ENCODE measurements at regions not wholly inside any gene's neighbourhood (a gene's known extent, or its start where the extent isn't known, plus 50 kb on each side); places are given as distances from the start of the nearest gene placed in this dataset.

- H3K9me3 ChIP-seq (ENCODE audit: control insufficient read depth, insufficient read depth, low read length) = no peaks in the 10 kb centered on the region
- no peak overlapping the region for H3K4me2 ChIP-seq (ENCODE audit: low read length)
- no peaks in the 10 kb centered on the region for H3K36me3 ChIP-seq (ENCODE audit: control insufficient read depth, low read length)
- no peaks in the 10 kb centered on the region for H4K20me1 ChIP-seq (ENCODE audit: control insufficient read depth, insufficient read depth, low read depth, low read length)
- H3K27me3 ChIP-seq (ENCODE audit: control insufficient read depth, low read length) = no peaks in the 10 kb centered on the region
- no peaks in the 10 kb centered on the region for H3K79me2 ChIP-seq (ENCODE audit: control insufficient read depth, low read length)
- no peaks in the 10 kb centered on the region for H3K9me2 ChIP-seq (replicated peaks; ENCODE audit: control insufficient read depth, low read length)
- no peak overlapping the region for H3K4me3 ChIP-seq (ENCODE audit: low read length)
- TF ChIP-seq CTCF (IDR thresholded peaks at IDR 0.05; ENCODE audit: low read depth, low read length, poor library complexity, severe bottlenecking) (no peak), EZH2phosphoT487 (IDR thresholded peaks at IDR 0.05; ENCODE audit: borderline replicate concordance, low read length) (no peak)
- no peaks in the 10 kb centered on the region for H3K4me1 ChIP-seq (ENCODE audit: control insufficient read depth, low read length)
- H3F3A ChIP-seq (ENCODE audit: control insufficient read depth, insufficient read depth) = no peaks in the 10 kb centered on the region
- H3K27ac ChIP-seq (ENCODE audit: low read depth, low read length) = no peak overlapping the region
Measured at GRCh38 chr6:40125680-40126394, 191.6 kb upstream of the MOCS1 start.

- Histone ChIP-seq H3K27ac (ENCODE audit: low read depth, low read length) (no peak overlapping the region), H3K4me1 (ENCODE audit: control insufficient read depth, low read length) (no peaks in the 10 kb centered on the region), H3K9me2 (replicated peaks; ENCODE audit: control insufficient read depth, low read length) (no peaks in the 10 kb centered on the region), H3K36me3 (ENCODE audit: control insufficient read depth, low read length) (no peaks in the 10 kb centered on the region), H3K79me2 (ENCODE audit: control insufficient read depth, low read length) (no peaks in the 10 kb centered on the region), H3K4me3 (ENCODE audit: low read length) (no peak overlapping the region), H3F3A (ENCODE audit: control insufficient read depth, insufficient read depth) (no peaks in the 10 kb centered on the region), H4K20me1 (ENCODE audit: control insufficient read depth, insufficient read depth, low read depth, low read length) (no peaks in the 10 kb centered on the region), H3K4me2 (ENCODE audit: low read length) (no peak overlapping the region), H3K9me3 (ENCODE audit: control insufficient read depth, insufficient read depth, low read length) (no peaks in the 10 kb centered on the region), H3K27me3 (ENCODE audit: control insufficient read depth, low read length) (no peaks in the 10 kb centered on the region)
- TF ChIP-seq CTCF (IDR thresholded peaks at IDR 0.05; ENCODE audit: low read depth, low read length, poor library complexity, severe bottlenecking) (no peak), EZH2phosphoT487 (IDR thresholded peaks at IDR 0.05; ENCODE audit: borderline replicate concordance, low read length) (no peak)
Measured at GRCh38 chr6:40124924-40125323, 190.7 kb upstream of the MOCS1 start.

- H4K20me1 ChIP-seq (ENCODE audit: control insufficient read depth, insufficient read depth, low read depth, low read length) = no peaks in the 10 kb centered on the region
- TF ChIP-seq EZH2phosphoT487 (IDR thresholded peaks at IDR 0.05; ENCODE audit: borderline replicate concordance, low read length) = no peak
- TF ChIP-seq CTCF (IDR thresholded peaks at IDR 0.05; ENCODE audit: low read depth, low read length, poor library complexity, severe bottlenecking) = no peak
Measured at GRCh38 chr6:40116832-40117231, 182.6 kb upstream of the MOCS1 start.

More at GRCh38 chr6:40116832-40117231, 182.6 kb upstream of the MOCS1 start:
- Histone ChIP-seq H3K27me3 (ENCODE audit: control insufficient read depth, low read length) (no peaks in the 10 kb centered on the region), H3K9me2 (replicated peaks; ENCODE audit: control insufficient read depth, low read length) (no peaks in the 10 kb centered on the region), H3K27ac (ENCODE audit: low read depth, low read length) (no peak overlapping the region), H3K4me1 (ENCODE audit: control insufficient read depth, low read length) (no peaks in the 10 kb centered on the region), H3K4me3 (ENCODE audit: low read length) (no peak overlapping the region), H3F3A (ENCODE audit: control insufficient read depth, insufficient read depth) (no peaks in the 10 kb centered on the region), H3K4me2 (ENCODE audit: low read length) (no peak overlapping the region), H3K79me2 (ENCODE audit: control insufficient read depth, low read length) (no peaks in the 10 kb centered on the region), H3K9me3 (ENCODE audit: control insufficient read depth, insufficient read depth, low read length) (no peaks in the 10 kb centered on the region), H3K36me3 (ENCODE audit: control insufficient read depth, low read length) (no peaks in the 10 kb centered on the region)
